GM12878 (cell line): ENCODE measurements at regions not wholly inside any gene's neighbourhood (a gene's known extent, or its start where the extent isn't known, plus 50 kb on each side); places are given as distances from the start of the nearest gene placed in this dataset.

Experiments
- ATAC-seq: fragments of 200-7000 bp; cut with Tn5 transposase; 3 replicates; pipeline ENCODE4 v1.9.1; 2020; ENCODE audit warnings: mild to moderate bottlenecking, moderate library complexity
- BruUV-seq: library from RNA; stranded (reverse); fragments of 400-500 nt; replicated peaks from 2 replicates; lab custom pipeline; 2021; lab: Mats Ljungman, UMichigan
- CTCF ChIA-PET: fragments of 300-600 bp; sonication (Branson Sonifier 250); formaldehyde crosslinking; extraction: SDS; loops from one replicate; lab custom pipeline; 2021; ENCODE audit warnings: inconsistent platforms; lab: Yijun Ruan, JAX
- POLR2A ChIA-PET: fragments of 350-600 bp; formaldehyde crosslinking; extraction: SDS; loops from one replicate; lab custom pipeline; 2021; ENCODE audit warnings: inconsistent platforms; lab: Charles Lee
- RAD21 ChIA-PET: fragments of 300-600 bp; sonication (Branson Sonifier 250); formaldehyde crosslinking; loops from one replicate; lab custom pipeline; 2023; ENCODE audit warnings: antibody characterized with exemption; ENCODE audit not compliant: unreplicated experiment; lab: Charles Lee
- SMC1A ChIA-PET: fragments of 300-600 bp; sonication (Branson Sonifier 250); formaldehyde crosslinking; loops from one replicate; lab custom pipeline; 2023; ENCODE audit not compliant: unreplicated experiment, uncharacterized antibody; lab: Charles Lee
- DNase-seq: peaks from one replicate; pipeline ENCODE4 v3.0.0-alpha.2; 2011; ENCODE audit warnings: low read depth, low spot score
- FAIRE-seq: peaks from 3 replicates; lab custom pipeline; 2011; peaks lifted over from hg19 to GRCh38; lab: Jason Lieb, UNC
- H2AFZ ChIP-seq: 2 replicates; pipeline ENCODE4 v1.6.0; 2011; ENCODE audit warnings: low read depth, low read length, control low read depth; ENCODE audit not compliant: control insufficient read depth
- H3K27ac ChIP-seq: 2 replicates; pipeline ENCODE4 v1.5.1; 2011; ENCODE audit warnings: control low read depth; ENCODE audit not compliant: control insufficient read depth, insufficient read depth
- H3K27me3 ChIP-seq, 2 experiments: replicated peaks in 1 of 2; 2 replicates each; pipeline versions ENCODE4 v1.6.0 to v1.6.1; 2011; ENCODE audit warnings: low read length in 1 of 2; ENCODE audit not compliant: control insufficient read depth in 2 of 2, insufficient read depth in 2 of 2
- H3K36me3 ChIP-seq, 2 experiments: 2 replicates each; pipeline ENCODE4 v1.5.1; 2011; ENCODE audit warnings: low read length in 1 of 2; ENCODE audit not compliant: control insufficient read depth in 2 of 2, insufficient read depth in 2 of 2
- H3K4me1 ChIP-seq: 2 replicates; pipeline ENCODE4 v1.6.1; 2011; ENCODE audit warnings: mild to moderate bottlenecking, low read length, moderate library complexity, mixed read lengths; ENCODE audit not compliant: control insufficient read depth, insufficient read depth
- H3K4me2 ChIP-seq: 2 replicates; pipeline ENCODE4 v1.6.0; 2011; ENCODE audit warnings: control low read depth; ENCODE audit not compliant: control insufficient read depth, insufficient read depth
- H3K4me3 ChIP-seq: fragments of 200-600 bp; sonication (generic); 2 replicates; pipeline ENCODE4 v1.5.1; 2016
- H3K79me2 ChIP-seq: 2 replicates; pipeline ENCODE4 v1.6.0; 2011; ENCODE audit warnings: low read length; ENCODE audit not compliant: control insufficient read depth, insufficient read depth
- H3K9ac ChIP-seq: 2 replicates; pipeline ENCODE4 v1.8.0; 2011; ENCODE audit warnings: low read length, control low read depth, mixed read lengths; ENCODE audit not compliant: control insufficient read depth, insufficient read depth
- H3K9me3 ChIP-seq: replicated peaks from 3 replicates; pipeline ENCODE4 v1.5.1; 2011; ENCODE audit warnings: mild to moderate bottlenecking, low read length; ENCODE audit not compliant: control insufficient read depth, insufficient read depth
- H4K20me1 ChIP-seq: 2 replicates; pipeline ENCODE4 v1.6.0; 2011; ENCODE audit not compliant: control insufficient read depth, insufficient read depth
- CTCF ChIP-seq, 3 experiments: IDR thresholded peaks in 2 of 3; conservative IDR thresholded peaks in 1 of 3; 2 replicates each; pipeline ENCODE4 v1.5.1; 2011; ENCODE audit warnings: low read depth in 3 of 3, low read length in 3 of 3, mild to moderate bottlenecking in 3 of 3, control low read depth in 2 of 3, moderate library complexity in 2 of 3, inconsistent platforms in 1 of 3, mixed read lengths in 1 of 3; ENCODE audit not compliant: control insufficient read depth in 2 of 3, insufficient read depth in 1 of 3; ENCODE audit errors: extremely low read depth in 1 of 3
- RAD21 ChIP-seq: IDR thresholded peaks from 2 replicates; pipeline ENCODE4 v1.6.1; 2011; ENCODE audit warnings: mild to moderate bottlenecking, low read depth, low read length, moderate library complexity; ENCODE audit not compliant: insufficient read depth
- SP1 ChIP-seq: IDR thresholded peaks from one replicate; pipeline ENCODE4 v1.6.1; 2011; ENCODE audit warnings: low read depth, low read length
- SUZ12 ChIP-seq: fragments of 200-600 bp; sonication (generic); IDR thresholded peaks from one replicate; pipeline ENCODE4 v1.6.1; 2018; ENCODE audit warnings: antibody characterized with exemption, mild to moderate bottlenecking; ENCODE audit not compliant: unreplicated experiment
- ZNF24 ChIP-seq: fragments of 450-650 bp; IDR thresholded peaks from 2 replicates; pipeline ENCODE4 v1.6.1; 2017; ENCODE audit warnings: antibody characterized with exemption, mild to moderate bottlenecking
- ZNF592 ChIP-seq: fragments of 450-650 bp; IDR thresholded peaks from 2 replicates; pipeline ENCODE4 v1.6.1; 2017; ENCODE audit warnings: mild to moderate bottlenecking, moderate library complexity
- WGBS: methylation state at CpG from one replicate; pipeline ENCODE4 v1.1.6; 2016; ENCODE audit warnings: low lambda C conversion rate; ENCODE audit not compliant: insufficient replicate concordance, insufficient coverage; ENCODE audit errors: missing lambda C conversion rate; 5-methylcytosine and 5-hydroxymethylcytosine counted together
- in situ Hi-C: fragments of 300-500 bp; cut with MboI; formaldehyde crosslinking; loops from 9 replicates; pipeline ENCODE4 v1.14.3; 2018; ENCODE audit warnings: mixed read lengths
- intact Hi-C: fragments of 100-400 bp; cut with micrococcal nuclease; formaldehyde crosslinking; loops from one replicate; pipeline ENCODE4 v1.14.2; 2022; ENCODE audit not compliant: unreplicated experiment

GRCh38 chr12:24027352-24027751 lies 77.9 kb upstream of the SOX5 start:
- RAD21 ChIA-PET: no interaction called here
- Histone ChIP-seq H3K9ac (no peak overlapping the region), H3K9me3 (no peaks in the 10 kb centered on the region), H3K4me1 (no peaks in the 10 kb centered on the region), H4K20me1 (no peaks in the 10 kb centered on the region), H3K27ac (no peak overlapping the region), H3K36me3 (no peaks in the 10 kb centered on the region), H3K79me2 (no peaks in the 10 kb centered on the region), H3K27me3 (no peaks in the 10 kb centered on the region; a peak in 1 of 4 replicates), H3K4me3 (no peak overlapping the region), H3K4me2 (no peak overlapping the region)
- no peak for DNase-seq
- in situ Hi-C loops: no loop called here
- no peak for FAIRE-seq
- TF ChIP-seq SP1 (no peak), CTCF (IDR thresholded peaks at IDR 0.05 in 2 of 3, conservative IDR thresholded peaks at IDR 0.05 in 1 of 3; ENCODE audit: control insufficient read depth in 2 of 3, extremely low read depth in 1 of 3, insufficient read depth in 1 of 3, low read depth in 3 of 3, low read length in 3 of 3) (peak in 2 of 3 experiments; percentile 12 to 14; a peak in 1 of 6 replicates)
- TF ChIP-seq, all 136 proteins: peak for 1
- intact Hi-C loops: no loop called here
- peak; percentile 77 for ATAC-seq
- 21% methylated on average over 3 of the region's 3 CpGs for WGBS
- no peak overlapping the region for H2AFZ ChIP-seq
- ChIA-PET SMC1A (interaction anchor here (1.6 kb wide), 1 partner anchor 14 kb away, joined by 4 read pairs; no protein-coding TSS in a partner anchor), CTCF (no interaction called here), POLR2A (no interaction called here)
- no TSS peak for BruUV-seq

GRCh38 chr12:24025153-24025798 lies 75.8 kb upstream of the SOX5 start:
- CTCF ChIA-PET: interaction anchor here (0.8 to 1.7 kb wide), 3 partner anchors 10 to 17 kb away, joined by 3 to 6 read pairs (median 4); no protein-coding TSS in a partner anchor
- 36% methylated on average over 3 of the region's 3 CpGs for WGBS
- no peak overlapping the region for H3K27ac ChIP-seq
- no peak for TF ChIP-seq SUZ12
- TF ChIP-seq CTCF (IDR thresholded peaks at IDR 0.05 in 2 of 3, conservative IDR thresholded peaks at IDR 0.05 in 1 of 3; ENCODE audit: control insufficient read depth in 2 of 3, extremely low read depth in 1 of 3, insufficient read depth in 1 of 3, low read depth in 3 of 3, low read length in 3 of 3): peak; percentile 28 to 46 (median 37); a peak in 4 of 6 replicates
- no peak for TF ChIP-seq ZNF24
- TF ChIP-seq ZNF592: no peak
- peak; percentile 39 for TF ChIP-seq RAD21

More at GRCh38 chr12:24025153-24025798, 75.8 kb upstream of the SOX5 start:
- no peaks in the 10 kb centered on the region; a peak in 1 of 4 replicates for H3K27me3 ChIP-seq
- ChIA-PET RAD21 (no interaction called here), SMC1A (interaction anchor here (0.9 to 2.0 kb wide), 5 partner anchors 9 to 95 kb away, joined by 3 to 5 read pairs (median 3); no protein-coding TSS in a partner anchor), POLR2A (no interaction called here)
- intact Hi-C loops: no loop called here
- H3K9ac ChIP-seq: no peak overlapping the region
- in situ Hi-C loops: no loop called here
- H3K4me3 ChIP-seq: no peak overlapping the region
- no peaks in the 10 kb centered on the region for H3K9me3 ChIP-seq
- DNase-seq: no peak
- no peaks in the 10 kb centered on the region for H3K79me2 ChIP-seq
- no peak for FAIRE-seq
- no peaks in the 10 kb centered on the region for H4K20me1 ChIP-seq
- H3K4me2 ChIP-seq: no peak overlapping the region
- no TSS peak for BruUV-seq
- no peaks in the 10 kb centered on the region for H3K36me3 ChIP-seq
- peak; percentile 52; the same call in 2 of the 3 replicates for ATAC-seq
- H2AFZ ChIP-seq: no peak overlapping the region
- no peaks in the 10 kb centered on the region for H3K4me1 ChIP-seq
